Activated CD8-positive, alpha-beta memory T cell treated with anti-CD3 and anti-CD28 coated beads, Interleukin-2, amount 50 U/mL, for 4 hours (primary cell): ENCODE measurements at regions not wholly inside any gene's neighbourhood (a gene's known extent, or its start where the extent isn't known, plus 50 kb on each side); places are given as distances from the start of the nearest gene placed in this dataset.

ENCODE experiments used
- DNase-seq: peaks from one replicate; pipeline ENCODE4 v3.0.0-alpha.2; 2020

DNA sequence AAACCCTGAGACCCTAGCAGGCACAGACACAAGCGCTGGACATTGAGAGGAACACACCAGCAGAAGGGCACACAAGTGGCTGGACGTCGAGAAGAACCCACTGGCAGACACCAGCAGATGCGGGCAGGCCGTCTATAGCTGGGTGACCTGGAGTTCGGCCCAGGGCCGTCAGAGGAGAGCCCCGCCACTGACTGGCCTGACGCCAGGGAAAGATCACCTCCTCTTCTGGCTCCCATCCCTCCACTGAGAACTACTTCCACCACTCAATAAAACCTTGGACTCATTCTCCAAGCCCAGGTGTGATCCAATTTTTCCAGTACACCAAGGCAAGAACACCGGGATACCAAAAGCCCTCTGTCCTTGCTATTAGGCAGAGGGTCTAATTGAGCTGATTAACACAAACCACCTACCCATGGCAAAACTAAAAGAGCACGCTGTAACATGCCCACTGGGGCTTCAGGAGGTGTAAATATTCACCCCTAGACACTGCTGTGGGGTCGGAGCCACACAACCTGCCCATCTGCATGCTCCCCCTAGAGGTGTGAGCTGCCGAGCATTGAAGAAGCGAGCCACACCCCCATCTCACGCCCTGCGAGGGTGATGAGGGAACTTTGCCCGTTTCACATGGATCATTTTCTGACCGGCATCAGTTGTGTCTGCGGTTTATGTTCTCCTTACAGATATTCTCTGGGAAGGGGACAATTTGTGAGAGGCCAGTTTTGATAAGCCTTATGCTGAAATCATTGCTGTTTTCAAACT, 104.8 kb downstream of the HLX start:
- no peak for DNase-seq

GRCh38 chr1:220990427-220991339, 111.4 kb downstream of the HLX start:
- no peak for DNase-seq

GRCh38 chr1:220991506-220991905, 112.3 kb downstream of the HLX start:
- DNase-seq: no peak

GRCh38 chr1:220991959-220992704, 112.9 kb downstream of the HLX start:
- no peak for DNase-seq

DNA sequence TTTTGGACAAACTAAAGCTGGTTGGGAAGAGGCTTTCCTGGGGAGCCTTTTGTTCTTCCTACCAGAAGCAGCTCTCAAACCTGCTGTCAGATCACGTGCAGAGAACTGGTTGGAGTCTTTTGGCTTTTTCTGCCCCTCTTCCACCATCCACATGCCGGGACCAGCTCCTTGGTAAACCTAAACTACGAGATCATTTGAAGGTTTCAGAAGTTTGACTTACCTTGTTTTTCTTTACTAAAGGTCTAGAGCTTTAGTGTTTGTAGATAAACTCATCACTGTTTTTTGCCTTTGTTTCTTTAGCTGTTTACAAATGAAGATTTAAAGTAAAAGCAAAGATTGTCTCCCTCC, 113.4 kb downstream of the HLX start:
- DNase-seq: no peak

DNA sequence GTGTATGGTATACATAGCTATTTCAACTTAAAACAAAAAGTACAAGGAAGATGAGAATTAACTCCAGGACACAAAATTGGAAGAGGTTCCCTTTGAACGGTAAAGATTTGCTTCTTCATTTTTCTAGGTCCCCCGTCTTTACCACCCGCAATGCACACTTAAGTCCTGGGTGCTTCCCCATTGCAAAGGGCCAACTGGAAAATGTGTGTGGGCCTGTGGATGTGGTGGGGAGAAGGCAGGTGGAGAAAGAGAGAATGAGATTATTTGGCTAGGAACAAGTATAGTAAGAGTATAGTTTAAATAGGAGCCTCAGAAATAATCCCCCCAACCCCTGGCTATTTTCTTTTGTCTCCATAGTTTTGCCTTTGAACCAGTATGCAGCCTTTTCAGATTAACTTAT, 115.4 kb downstream of the HLX start:
- no peak for DNase-seq

- DNase-seq: no peak
Observed at GRCh38 chr1:220997791-220998190, 118.5 kb downstream of the HLX start.

DNA sequence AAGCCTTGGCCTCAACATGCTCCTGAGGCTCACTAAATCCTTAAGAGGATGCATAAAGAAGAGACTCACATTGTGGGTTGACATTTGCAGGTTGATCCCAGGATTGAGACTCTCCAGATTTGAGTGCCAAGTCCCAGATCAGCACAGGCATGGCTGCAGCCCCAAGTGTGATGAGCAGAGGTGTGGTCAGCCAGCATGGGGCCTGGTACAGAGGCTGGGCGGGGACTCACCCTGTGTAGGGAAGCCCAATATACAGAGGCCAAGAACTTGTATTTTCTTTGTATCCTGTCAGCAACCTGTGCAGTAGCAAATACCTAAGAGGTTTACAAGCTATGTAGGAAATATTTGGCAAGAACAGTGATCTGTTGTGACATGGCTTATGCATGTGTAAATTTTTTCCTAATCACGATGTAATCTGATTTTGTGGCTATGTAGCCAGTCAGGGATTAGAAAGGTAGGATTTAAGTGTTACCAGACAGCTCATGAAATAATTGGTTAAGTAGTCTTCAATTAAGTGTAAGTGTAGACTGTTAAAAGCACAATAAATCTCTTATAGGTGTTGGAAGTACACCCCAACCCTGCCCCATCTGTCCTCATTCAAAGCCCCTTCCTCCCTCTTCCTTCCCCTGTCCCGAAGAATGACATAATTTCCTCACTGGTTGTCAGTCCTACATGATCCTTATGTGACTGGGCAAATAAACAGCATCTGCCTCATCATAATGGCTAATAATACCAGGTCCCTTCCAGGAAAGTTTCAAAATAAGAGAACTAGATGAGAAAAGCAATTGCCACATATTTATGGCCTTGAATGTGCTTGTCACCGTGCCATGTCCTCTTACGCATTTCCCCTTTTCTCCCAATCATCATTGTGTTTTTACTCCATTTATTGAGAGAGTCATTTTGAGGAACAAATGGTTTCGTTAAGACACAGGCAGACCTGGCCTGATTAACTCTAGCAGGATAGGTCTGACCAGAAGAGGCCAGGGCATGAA, 120.9 kb downstream of the HLX start:
- no peak for DNase-seq

- no peak for DNase-seq
Observed at GRCh38 chr1:221001167-221001566, 121.9 kb downstream of the HLX start.

DNA sequence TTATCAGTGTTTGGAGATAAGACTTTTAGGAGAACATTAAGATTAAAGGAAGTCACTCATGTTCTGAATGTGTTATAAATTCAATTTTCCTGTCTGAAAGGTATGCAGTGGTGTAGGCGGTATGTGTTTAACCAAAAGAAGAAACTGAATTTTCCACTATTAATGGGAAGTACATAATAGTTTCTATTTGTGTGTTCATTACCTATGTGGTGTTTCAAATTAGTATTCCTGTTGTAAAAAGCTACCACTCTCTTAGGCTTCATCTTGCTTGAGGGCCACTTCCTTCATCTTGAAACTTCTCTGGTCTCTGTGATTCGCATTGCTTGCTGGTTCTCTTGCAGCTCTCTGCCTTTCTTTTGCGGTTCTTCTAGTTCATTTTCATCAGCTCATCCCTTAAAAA, 123.4 kb downstream of the HLX start:
- DNase-seq: no peak

DNA sequence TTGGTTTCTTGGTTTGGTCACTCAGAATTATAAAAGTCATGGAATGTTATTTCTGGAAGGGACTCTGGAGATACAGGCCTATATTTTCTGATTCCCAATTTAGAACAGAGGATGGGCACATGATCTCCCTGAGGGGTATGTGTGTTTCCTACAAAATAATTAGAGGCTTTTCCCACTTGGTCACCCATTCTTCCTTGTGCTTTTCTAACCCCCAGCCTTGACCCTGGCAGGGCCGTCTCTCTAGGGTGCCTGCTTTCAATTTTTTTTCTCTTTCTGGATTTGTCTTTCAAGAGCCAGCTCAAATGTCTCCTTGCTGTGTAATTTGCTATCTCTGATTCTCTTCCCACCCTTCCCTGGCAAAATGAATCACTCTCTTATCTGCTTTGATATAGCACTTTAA, 131.9 kb downstream of the HLX start:
- no peak for DNase-seq

- DNase-seq: no peak
Observed at GRCh38 chr1:221012120-221012519, 132.9 kb downstream of the HLX start.

DNA sequence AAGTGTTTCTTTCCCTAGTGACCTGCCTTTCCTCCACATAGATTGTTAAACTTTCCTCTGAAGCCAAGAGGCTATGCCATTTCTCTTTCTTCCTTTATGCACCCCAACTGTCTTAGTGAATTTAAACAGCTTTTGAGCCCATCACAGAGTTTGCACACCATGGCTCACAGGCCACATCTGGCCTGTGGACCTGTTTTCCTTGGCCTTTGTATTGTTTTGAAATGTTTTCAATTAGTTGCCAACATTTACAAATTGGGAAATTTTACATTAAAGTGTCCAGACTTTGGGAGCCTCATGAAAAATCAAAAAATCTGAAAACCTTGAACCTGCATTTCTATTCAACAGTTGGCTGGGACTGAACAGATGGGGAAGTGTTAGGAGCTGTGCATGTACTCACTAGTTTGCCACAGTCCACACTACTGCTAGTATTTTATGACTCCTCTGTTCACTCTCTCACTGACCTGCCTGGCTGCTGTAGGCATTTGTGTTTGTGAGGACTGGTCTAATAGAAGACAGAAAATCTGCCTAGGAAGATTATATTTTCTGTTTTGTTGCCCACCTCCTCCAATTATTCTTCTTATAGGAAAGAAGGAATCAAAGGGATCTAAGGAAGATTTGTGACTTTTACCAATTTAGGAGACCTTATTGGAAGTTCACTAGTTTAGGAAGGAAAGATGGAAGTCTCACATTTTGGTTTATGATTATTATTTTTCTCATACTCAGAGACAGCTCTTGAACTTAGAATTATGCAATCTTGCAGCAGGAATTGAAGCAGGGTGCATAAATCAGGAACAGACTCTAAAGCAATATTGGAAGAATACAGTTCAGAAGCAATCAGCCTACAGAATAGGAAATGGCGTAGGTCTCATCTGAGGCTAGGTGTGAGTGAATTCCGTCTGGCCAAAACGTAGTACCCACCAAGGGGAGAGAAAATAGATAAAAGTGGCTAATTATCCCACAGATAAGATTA, 134.7 kb downstream of the HLX start:
- no peak for DNase-seq

DNA sequence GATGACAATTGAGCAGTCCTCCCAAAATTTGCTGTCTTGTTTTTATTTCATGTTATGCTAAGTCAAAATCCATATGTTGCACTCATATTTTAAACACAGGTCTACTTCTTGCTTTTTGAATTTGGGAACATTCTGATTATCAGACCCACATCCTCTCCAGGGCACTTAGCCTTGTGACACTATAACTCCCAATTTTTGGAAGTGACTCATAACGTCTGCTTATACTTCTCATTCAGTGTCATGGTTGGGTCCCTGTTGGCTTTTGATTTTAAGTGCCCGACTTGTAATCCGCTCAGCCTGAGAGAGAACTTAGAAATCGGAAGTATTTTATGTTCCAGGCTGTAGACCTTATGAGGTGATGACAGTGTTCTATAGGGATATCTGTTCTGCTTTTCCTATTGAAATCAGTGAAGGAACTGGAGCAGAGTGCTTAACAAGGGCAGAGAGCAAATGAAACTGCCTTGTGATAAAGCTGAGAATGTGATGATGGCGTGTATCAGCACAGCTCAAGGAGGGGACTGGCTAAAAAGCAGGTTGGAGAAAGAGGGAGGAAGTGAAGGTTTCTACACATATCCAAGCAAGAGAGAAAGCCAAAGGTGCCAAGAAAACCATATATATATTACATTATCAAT, 136.0 kb downstream of the HLX start:
- no peak for DNase-seq

DNA sequence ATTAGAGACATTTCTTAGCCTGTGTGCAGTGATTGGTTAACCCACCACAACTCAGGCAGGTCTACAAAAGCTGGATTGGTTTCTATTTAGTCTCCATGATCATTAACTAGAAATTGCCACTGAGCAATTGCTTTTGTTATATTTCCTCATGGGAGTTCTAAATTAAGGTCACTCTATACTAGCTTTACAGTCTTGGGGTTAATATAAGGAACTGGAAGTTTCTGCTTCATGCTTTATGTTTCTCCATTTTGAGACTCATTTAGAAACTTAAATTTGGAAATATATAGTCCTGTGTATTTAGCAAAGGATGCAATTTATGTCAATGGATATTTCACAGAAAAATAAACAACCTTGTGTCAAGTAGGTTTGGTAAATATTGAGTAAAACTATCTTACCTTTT, 137.5 kb downstream of the HLX start:
- no peak for DNase-seq

DNA sequence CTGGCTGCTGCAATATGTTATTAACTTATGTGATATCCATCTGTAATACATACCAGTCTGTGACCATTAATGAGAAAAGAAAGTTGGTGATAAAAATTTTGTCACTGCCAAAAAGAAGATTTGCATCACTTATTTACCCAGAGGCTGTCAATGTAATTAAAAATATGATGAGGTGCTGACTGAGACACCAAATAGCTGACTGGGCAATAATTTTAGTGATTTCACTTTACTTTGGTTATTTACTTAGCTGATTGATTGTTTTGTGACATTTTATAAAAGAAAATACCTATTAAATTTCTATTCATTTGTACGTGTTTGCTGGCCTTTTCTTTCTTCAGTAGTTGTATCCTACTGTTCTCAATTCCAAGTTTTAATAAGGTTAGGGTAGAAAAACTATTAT, 139.2 kb downstream of the HLX start:
- DNase-seq: no peak

DNA sequence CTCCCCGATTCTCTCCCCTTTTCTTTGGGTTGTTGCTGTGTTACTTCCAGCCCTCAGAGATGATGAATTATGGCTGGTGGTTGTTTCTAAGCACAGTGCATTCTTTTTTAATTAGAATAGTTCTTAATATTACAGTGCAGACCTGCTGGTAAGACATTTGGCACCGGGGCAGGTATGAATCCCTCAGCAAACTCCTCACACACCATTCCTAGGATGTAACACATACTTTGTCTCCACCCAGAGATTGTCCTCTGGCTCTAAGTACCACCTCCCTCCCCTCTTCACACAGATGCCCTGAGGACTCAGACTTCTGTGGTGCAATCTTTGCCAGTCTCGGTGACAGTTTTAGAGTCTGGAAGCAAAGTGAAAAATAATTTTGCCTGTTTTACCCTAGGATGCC, 143.1 kb downstream of the HLX start:
- no peak for DNase-seq

DNA sequence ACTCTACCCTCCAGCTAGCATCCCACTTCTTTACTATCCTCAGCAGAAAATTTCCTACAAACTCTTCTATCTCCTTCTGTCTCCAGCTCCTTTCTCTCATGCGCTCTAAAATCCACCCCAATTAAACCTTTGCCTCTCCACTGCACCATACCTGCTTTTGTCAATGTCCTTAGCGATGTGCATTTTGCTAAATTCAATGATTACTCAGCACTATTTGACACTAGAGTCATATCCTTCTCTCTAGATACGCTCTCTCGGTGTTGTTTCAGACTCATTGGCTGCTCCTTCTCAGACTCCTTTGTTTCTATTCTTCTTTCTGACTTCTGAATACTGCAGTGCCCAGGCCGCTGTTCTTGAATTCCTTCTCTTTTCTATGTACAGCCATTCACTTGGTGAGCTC, 144.2 kb downstream of the HLX start:
- no peak for DNase-seq

- no peak for DNase-seq
Observed at GRCh38 chr1:221025501-221025900, 146.3 kb downstream of the HLX start.

GRCh38 chr1:221025956-221026355, 146.7 kb downstream of the HLX start:
- no peak for DNase-seq
